GM10248 (cell line): ENCODE measurements at regions not wholly inside any gene's neighbourhood (a gene's known extent, or its start where the extent isn't known, plus 50 kb on each side); places are given as distances from the start of the nearest gene placed in this dataset.

Source experiments
- CTCF ChIA-PET: fragments of 300-600 bp; sonication (Branson Sonifier 250); formaldehyde crosslinking; extraction: SDS; loops from one replicate; lab custom pipeline; 2021; ENCODE audit warnings: antibody characterized with exemption; lab: Yijun Ruan, JAX
- POLR2A ChIA-PET: fragments of 350-650 bp; sonication (Branson Sonifier 250); formaldehyde crosslinking; extraction: SDS; loops from one replicate; lab custom pipeline; 2020; ENCODE audit warnings: antibody characterized with exemption; lab: Yijun Ruan, JAX
- DNase-seq: peaks from one replicate; pipeline ENCODE4 v3.0.0; 2012; ENCODE audit errors: extremely low spot score
- CTCF ChIP-seq: IDR thresholded peaks from 2 replicates; pipeline ENCODE4 v1.5.1; 2012; ENCODE audit warnings: mild to moderate bottlenecking, low read depth; ENCODE audit errors: extremely low read depth, missing control alignments, control extremely low read depth

GRCh38 chr13:47484548-47484947 lies 516.5 kb downstream of the SUCLA2 start:
- no peak for DNase-seq
- no peak for TF ChIP-seq CTCF
- POLR2A ChIA-PET = no interaction called here
- CTCF ChIA-PET = interaction anchor here (1.2 kb wide), 1 partner anchor 23 kb away, joined by 3 read pairs; no protein-coding TSS in a partner anchor

GRCh38 chr13:47481536-47481935 lies 519.5 kb downstream of the SUCLA2 start:
- DNase-seq = no peak
- CTCF ChIA-PET = no interaction called here
- POLR2A ChIA-PET = no interaction called here
- no peak for TF ChIP-seq CTCF

- ChIA-PET CTCF (no interaction called here), POLR2A (no interaction called here)
- DNase-seq = no peak
- TF ChIP-seq CTCF = no peak
Measured at GRCh38 chr13:47480951-47481350, 520.1 kb downstream of the SUCLA2 start.

GRCh38 chr13:47480121-47480520 lies 521.0 kb downstream of the SUCLA2 start:
- POLR2A ChIA-PET = no interaction called here
- CTCF ChIA-PET = interaction anchor here (1.2 to 1.3 kb wide), 2 partner anchors 20 to 21 kb away, joined by 3 to 6 read pairs; no protein-coding TSS in a partner anchor
- DNase-seq = no peak

GRCh38 chr13:47478985-47479384 lies 522.1 kb downstream of the SUCLA2 start:
- no peak for TF ChIP-seq CTCF
- DNase-seq = no peak
- POLR2A ChIA-PET = interaction anchor here (0.5 kb wide), 1 partner anchor 17 kb away, joined by 3 read pairs; no protein-coding TSS in a partner anchor
- CTCF ChIA-PET = interaction anchor here (0.9 to 1.3 kb wide), 5 partner anchors 9 to 21 kb away, joined by 3 to 6 read pairs (median 3); no protein-coding TSS in a partner anchor

More at GRCh38 chr13:47480121-47480520, 521.0 kb downstream of the SUCLA2 start:
- TF ChIP-seq CTCF = no peak

GRCh38 chr13:47475441-47475948 lies 525.6 kb downstream of the SUCLA2 start:
- POLR2A ChIA-PET = no interaction called here
- DNase-seq = no peak
- no peak for TF ChIP-seq CTCF
- CTCF ChIA-PET = interaction anchor here (1.2 to 1.4 kb wide), 2 partner anchors 9 to 21 kb away, joined by 3 read pairs; no protein-coding TSS in a partner anchor
